Retinal pigment epithelial cell (primary cell): ENCODE measurements at regions not wholly inside any gene's neighbourhood (a gene's known extent, or its start where the extent isn't known, plus 50 kb on each side); places are given as distances from the start of the nearest gene placed in this dataset.
"Not testable (repeated sequence)": the region's sequence is repeated elsewhere in the genome, so short reads cannot be mapped to it uniquely, and the experiment has no call there.

Experiments
- DNase-seq: peaks from one replicate; pipeline ENCODE4 v3.0.0-alpha.2; 2010; ENCODE audit warnings: low read depth
- H3K4me3 ChIP-seq: 2 replicates; pipeline ENCODE4 v1.5.1; 2011; ENCODE audit warnings: mild to moderate bottlenecking, low read length, control low read depth, moderate library complexity
- TF ChIP-seq, protein P1 (sequence below): conservative IDR thresholded peaks from 2 replicates; pipeline ENCODE4 v1.5.1; 2011; ENCODE audit warnings: low read depth, low read length, control low read depth, inconsistent platforms

DNA sequence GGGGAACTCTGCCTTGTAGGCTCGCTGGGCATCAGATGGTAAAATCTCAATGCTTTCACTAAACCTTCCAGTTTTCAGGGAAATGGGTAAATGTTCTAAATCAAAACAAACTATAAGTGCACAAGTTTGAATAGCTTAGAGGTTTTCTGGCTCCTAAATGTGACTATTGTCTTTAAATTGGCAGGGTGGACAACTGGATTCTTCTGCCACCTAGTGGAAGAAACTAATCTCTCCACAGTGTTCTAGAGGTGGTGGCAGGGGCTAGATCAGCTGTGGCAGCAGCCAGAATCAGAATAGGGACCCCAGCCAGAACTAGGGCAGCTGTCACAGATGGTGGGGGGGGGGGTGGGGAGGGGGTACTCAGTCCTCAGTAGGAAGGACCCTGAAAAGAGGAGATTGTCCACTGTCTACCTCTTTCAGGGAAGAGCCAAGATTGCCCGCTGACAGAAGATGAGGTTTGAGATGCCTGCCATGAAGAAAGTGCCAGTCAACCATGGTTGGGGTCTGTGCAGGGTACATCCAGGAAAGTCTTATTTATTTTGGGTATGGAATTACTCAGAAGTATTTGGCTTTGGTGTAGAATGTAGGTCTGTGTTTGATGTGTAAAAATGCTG is 201.4 kb downstream of the CCNG2 start:
- TF ChIP-seq, protein P1, sequence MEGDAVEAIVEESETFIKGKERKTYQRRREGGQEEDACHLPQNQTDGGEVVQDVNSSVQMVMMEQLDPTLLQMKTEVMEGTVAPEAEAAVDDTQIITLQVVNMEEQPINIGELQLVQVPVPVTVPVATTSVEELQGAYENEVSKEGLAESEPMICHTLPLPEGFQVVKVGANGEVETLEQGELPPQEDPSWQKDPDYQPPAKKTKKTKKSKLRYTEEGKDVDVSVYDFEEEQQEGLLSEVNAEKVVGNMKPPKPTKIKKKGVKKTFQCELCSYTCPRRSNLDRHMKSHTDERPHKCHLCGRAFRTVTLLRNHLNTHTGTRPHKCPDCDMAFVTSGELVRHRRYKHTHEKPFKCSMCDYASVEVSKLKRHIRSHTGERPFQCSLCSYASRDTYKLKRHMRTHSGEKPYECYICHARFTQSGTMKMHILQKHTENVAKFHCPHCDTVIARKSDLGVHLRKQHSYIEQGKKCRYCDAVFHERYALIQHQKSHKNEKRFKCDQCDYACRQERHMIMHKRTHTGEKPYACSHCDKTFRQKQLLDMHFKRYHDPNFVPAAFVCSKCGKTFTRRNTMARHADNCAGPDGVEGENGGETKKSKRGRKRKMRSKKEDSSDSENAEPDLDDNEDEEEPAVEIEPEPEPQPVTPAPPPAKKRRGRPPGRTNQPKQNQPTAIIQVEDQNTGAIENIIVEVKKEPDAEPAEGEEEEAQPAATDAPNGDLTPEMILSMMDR: peak; percentile 72
- H3K4me3 ChIP-seq: no peak overlapping the region
- DNase-seq: peak; percentile 8

DNA sequence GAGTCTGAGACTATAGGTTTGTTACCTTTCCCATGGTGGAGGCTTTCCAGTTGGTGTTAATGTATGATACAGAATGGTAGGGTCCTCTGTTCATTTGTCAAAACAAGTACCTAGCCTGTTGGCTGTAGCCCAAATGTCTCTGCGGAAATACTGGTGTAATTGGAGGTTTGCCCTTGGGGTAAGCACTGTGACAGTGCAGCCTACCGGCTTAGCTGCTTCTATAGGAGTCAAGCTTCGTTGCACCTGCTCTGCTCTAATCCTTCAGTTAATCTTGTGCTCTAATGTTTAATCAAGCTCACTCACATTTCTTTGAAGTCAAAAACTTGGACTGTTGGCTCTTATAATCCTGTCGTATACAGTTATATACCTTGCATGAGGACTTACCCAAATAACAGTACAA is 203.4 kb downstream of the CCNG2 start:
- peak; percentile 9 for DNase-seq
- no peak overlapping the region for H3K4me3 ChIP-seq
- TF ChIP-seq, protein P1: no peak

DNA sequence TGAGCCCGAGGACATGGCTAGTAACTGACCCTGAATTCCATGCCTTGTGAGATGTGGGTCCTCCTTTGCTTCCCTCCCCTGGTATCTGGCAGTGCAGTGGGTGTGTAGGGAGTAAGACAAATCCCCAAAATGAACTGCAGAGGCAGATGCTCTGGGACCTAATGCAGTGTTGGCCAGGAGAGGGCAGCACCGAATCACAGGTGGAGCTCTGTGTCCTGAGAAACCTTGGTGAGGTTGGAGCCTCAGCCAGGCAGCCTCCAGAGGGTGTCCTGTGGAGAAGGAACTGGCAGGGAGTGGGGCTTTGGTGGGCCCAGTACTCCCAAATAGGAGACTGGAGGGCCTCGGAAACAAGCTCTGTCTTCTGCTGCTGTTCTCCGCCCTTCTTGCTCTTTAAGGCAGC is 209.9 kb downstream of the CCNG2 start:
- TF ChIP-seq, protein P1: peak; percentile 22
- DNase-seq, H3K4me3 ChIP-seq: not testable (repeated sequence)

DNA sequence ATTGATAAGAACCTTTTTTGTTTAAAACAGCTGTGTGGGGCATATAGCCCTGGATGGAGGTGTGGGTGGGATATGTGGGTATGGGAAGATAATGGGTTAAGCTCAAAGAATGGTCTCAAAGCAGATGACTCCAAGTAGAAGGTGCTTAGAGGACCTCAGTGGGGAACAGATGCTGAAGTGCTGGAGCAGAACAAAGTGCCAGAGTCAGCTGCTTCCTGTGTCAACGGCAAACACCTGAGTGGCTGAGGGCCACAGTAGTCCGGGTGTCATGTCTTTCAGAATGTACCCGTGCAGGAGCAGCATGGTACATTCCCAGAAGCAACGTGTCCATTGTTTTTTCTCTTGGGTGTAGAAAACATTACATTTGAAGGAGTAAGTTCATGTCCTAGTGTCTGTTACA is 210.6 kb downstream of the CCNG2 start:
- TF ChIP-seq, protein P1: no peak
- H3K4me3 ChIP-seq: no peak overlapping the region
- DNase-seq: no peak

DNA sequence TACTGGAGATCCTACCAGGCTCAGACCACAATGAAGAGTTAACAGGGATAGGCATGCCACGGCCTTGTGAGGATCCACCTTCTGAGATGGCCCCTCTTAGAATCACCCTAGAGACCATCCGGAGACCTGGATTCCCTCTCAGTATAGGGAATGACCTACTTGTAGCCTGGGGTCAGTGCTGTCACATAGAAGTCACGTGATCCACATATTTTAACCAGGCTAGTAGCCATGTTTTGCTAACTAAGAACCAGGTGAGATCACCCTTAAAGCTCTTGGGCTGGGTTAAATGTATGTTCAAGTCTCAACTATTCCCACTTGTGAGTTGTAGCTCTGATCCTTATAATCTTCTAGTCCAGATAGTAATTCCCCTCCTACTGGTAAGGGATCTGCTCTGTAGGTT is 215.4 kb downstream of the CCNG2 start:
- H3K4me3 ChIP-seq: no peak overlapping the region
- DNase-seq: no peak
- TF ChIP-seq, protein P1: no peak

DNA sequence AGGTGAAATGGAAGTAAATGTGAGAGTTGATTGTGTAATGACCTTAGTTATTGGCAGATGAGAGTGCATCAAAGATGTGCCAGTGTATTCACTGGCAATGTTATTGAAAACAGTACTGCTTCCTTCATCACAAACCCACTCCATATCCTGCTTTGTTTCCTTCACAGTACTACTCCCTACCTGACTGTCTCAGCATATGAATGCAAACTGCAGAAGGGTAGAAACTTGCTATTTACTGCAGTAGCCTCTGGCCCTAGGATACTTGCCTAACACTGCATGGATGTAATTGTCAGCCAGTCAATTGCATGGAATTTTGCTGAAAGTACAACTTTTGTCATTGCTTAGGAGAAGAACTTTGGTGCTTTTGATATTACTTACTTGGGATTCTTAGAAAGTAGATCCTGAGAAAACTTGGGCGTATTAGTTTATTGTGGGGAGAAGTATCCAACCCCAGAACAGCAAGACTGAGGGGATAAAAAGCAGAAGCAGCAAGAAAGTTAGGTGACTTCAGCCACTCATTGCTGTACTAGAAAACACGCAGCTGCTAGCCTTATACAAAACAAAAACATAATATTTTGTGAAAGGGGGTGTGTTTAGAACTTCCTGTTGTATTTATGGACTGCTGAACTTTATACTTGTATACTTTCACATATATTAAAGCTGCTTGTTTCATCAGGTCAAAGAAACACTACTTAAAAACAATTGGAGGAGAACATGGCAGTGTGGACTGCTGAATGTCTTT is 219.0 kb downstream of the CCNG2 start:
- no peak overlapping the region for H3K4me3 ChIP-seq
- no peak for DNase-seq
- TF ChIP-seq, protein P1: no peak
